HG02571 (cell line): ENCODE measurements at regions not wholly inside any gene's neighbourhood (a gene's known extent, or its start where the extent isn't known, plus 50 kb on each side); places are given as distances from the start of the nearest gene placed in this dataset.
"Not testable (repeated sequence)": the region's sequence is repeated elsewhere in the genome, so short reads cannot be mapped to it uniquely, and the experiment has no call there.

Experiments used
- ATAC-seq: cut with Tn5 transposase; IDR thresholded peaks from one replicate; pipeline ENCODE4 v1.9.1; 2021; ENCODE audit warnings: mild to moderate bottlenecking, moderate library complexity; ENCODE audit not compliant: unreplicated experiment

- ATAC-seq: no peak
Observed at GRCh38 chr1:214859647-214860046, 222.9 kb upstream of the KCNK2 start.

GRCh38 chr1:214861615-214862014 lies 220.9 kb upstream of the KCNK2 start:
- ATAC-seq: no peak

GRCh38 chr1:214862421-214862820 lies 220.1 kb upstream of the KCNK2 start:
- ATAC-seq: no peak

- ATAC-seq: no peak
Observed at GRCh38 chr1:214864896-214865688, 217.4 kb upstream of the KCNK2 start.

- ATAC-seq: not testable (repeated sequence)
Observed at GRCh38 chr1:214870426-214870825, 212.1 kb upstream of the KCNK2 start.

- no peak for ATAC-seq
Observed at GRCh38 chr1:214880956-214881355, 201.6 kb upstream of the KCNK2 start.

GRCh38 chr1:214882616-214883015 lies 199.9 kb upstream of the KCNK2 start:
- no peak for ATAC-seq

- ATAC-seq: no peak
Observed at GRCh38 chr1:214895011-214895600, 187.4 kb upstream of the KCNK2 start.

- ATAC-seq: no peak
Observed at GRCh38 chr1:214896921-214897320, 185.6 kb upstream of the KCNK2 start.

- ATAC-seq: no peak
Observed at GRCh38 chr1:214897581-214897980, 185.0 kb upstream of the KCNK2 start.

- ATAC-seq: no peak
Observed at GRCh38 chr1:214898161-214898560, 184.4 kb upstream of the KCNK2 start.

GRCh38 chr1:214898718-214899117 lies 183.8 kb upstream of the KCNK2 start:
- no peak for ATAC-seq

- no peak for ATAC-seq
Observed at GRCh38 chr1:214899908-214900460, 182.6 kb upstream of the KCNK2 start.

GRCh38 chr1:214900590-214900989 lies 181.9 kb upstream of the KCNK2 start:
- no peak for ATAC-seq

- no peak for ATAC-seq
Observed at GRCh38 chr1:214901718-214902117, 180.8 kb upstream of the KCNK2 start.

- no peak for ATAC-seq
Observed at GRCh38 chr1:214902636-214903320, 179.8 kb upstream of the KCNK2 start.

- ATAC-seq: no peak
Observed at GRCh38 chr1:214912127-214912526, 170.4 kb upstream of the KCNK2 start.

GRCh38 chr1:214913966-214914365 lies 168.6 kb upstream of the KCNK2 start:
- no peak for ATAC-seq

GRCh38 chr1:214917081-214917635 lies 165.4 kb upstream of the KCNK2 start:
- no peak for ATAC-seq

- ATAC-seq: no peak
Observed at GRCh38 chr1:214918745-214919144, 163.8 kb upstream of the KCNK2 start.

GRCh38 chr1:214920337-214920736 lies 162.2 kb upstream of the KCNK2 start:
- no peak for ATAC-seq
